Hypothalamus (tissue), 51 donors: ENCODE measurements at regions not wholly inside any gene's neighbourhood (a gene's known extent, or its start where the extent isn't known, plus 50 kb on each side); places are given as distances from the start of the nearest gene placed in this dataset.

Experiments
- DNase-seq, 51 donors: peaks; one replicate each; lab custom pipeline; 2025; lab: John Stamatoyannopoulos, UW

DNA sequence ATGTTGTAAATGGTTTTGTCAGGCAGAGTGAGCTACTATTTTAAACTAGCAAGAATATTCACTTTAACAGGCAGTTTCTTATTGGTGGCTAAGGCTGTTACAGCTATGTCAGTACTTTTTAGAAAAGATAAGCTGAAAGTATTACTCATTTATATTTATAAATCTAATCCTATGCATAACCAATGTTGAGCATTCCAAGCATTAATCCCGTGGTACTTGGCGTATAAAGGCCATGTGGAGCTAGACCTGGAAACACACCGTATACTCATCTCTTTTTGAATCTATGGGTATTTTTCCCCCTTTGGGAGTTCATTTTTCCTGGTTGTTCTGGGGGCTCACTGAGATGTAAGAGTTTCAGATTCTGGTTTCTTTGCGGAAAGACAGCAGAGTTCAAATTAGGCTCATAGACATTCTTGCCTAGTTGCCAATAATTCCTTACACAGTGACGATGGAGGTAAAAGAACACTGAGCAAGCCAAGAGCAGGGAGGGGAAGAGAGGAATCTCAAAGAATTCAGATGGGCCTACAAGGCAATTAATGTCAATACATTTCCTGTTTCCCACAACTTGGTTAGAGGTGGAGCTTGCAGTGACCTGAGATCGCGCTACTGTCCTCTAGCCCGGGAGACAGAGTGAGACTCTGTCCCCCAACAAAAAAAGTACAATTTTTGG is 211.5 kb downstream of the SOX4 start:
- no peak for DNase-seq

DNA sequence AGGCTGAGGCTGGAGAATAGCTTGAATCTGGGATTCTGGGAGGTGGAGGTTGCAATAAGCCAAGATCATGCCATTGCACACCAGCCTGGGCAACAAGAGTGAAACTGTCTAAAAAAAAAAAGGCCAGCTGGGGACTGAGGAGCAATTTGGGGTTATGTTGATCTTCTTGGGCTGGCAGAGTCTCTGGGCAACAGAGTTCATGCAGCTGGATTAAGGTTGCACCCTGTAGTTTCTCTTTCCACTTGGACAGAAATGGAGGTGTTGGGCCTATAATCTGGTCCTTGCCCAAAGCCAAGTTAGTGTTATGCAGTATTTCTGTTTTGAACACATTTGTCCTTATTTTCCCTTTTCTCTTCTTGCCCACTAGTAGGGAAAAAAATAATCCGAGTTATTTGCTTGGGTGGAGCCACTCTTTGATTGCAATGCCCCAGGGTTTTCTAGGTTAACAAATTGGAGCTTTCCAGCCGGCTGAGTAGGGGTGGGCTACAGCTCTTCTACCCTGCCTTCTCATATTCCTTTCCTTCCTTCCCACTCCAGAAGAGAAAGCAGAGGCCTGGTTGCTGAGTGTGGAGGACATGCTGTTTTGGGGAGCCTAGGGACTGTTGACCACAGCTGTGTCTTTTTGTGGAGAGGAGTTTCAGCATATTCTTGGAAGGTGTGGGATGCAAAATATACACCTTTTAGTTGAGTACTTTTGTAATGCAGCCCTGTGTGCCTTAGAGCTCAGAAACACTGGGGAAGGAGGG is 213.9 kb downstream of the SOX4 start:
- DNase-seq: peak in 1 of 51 donors; percentile 24

GRCh38 chr6:21808045-21808470 is 214.5 kb downstream of the SOX4 start:
- DNase-seq: peak in 1 of 51 donors; percentile 24

- DNase-seq: peak in 3 of 51 donors; percentile 1 to 4 (median 3)
Observed at GRCh38 chr6:21808551-21809242, 215.1 kb downstream of the SOX4 start.

GRCh38 chr6:21811484-21811883 is 217.9 kb downstream of the SOX4 start:
- DNase-seq: no peak

GRCh38 chr6:21816231-21816630 is 222.7 kb downstream of the SOX4 start:
- DNase-seq: no peak

GRCh38 chr6:21820442-21820841 is 226.9 kb downstream of the SOX4 start:
- DNase-seq: no peak

DNA sequence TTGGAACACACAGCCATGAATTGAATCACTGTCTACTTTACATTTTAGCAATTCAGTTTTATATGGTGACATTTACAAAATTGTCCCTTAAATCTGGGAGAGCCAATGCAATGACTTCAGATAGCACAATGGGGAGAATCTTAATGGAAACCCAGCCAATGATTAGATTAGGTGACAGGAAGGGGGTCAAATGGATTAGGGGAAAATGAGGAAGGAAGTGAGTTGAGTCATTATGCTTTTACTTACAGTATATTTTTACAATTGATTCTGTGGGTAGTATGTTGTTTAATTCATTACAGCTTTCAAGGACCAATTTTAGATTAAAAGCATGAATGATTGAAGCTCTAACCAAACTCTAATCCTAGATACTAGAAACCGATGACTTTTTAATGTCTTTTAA is 229.8 kb downstream of the SOX4 start:
- no peak for DNase-seq

DNA sequence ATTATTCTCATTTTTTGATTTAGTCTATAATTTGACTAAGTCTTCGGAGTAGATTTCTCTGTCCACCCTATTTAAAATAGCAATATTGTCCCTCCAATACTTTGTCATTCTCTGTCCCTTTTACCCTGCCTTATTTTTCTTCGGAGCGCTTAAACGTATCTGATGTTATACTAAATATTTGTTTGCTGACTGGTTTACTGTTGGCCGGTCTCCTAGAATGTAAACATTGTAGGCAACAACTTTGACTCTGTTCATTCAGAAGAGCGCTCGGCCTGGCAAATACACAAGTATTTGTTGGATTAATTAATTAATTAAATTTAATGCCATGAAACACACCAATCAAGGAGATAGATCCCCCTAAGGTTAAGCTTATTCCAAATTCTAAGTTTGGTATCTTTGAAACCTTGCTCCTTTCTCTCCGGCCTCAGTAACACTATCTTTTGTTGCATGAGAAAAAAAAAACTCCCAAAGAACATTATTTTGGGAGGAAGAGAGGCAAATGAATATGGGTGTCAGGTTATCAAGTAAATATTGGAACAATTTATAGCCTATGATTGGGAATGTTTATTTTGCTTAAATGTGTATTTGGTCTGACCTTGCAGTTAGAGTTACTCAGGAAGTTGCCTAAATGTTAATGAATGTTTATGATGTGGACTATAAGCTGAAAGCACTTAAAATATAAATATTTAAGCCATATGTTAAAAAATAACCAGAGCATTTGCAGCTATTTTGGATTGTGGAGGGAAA is 231.1 kb downstream of the SOX4 start:
- DNase-seq: no peak

- DNase-seq: no peak
Observed at GRCh38 chr6:21826023-21826422, 232.5 kb downstream of the SOX4 start.

DNA sequence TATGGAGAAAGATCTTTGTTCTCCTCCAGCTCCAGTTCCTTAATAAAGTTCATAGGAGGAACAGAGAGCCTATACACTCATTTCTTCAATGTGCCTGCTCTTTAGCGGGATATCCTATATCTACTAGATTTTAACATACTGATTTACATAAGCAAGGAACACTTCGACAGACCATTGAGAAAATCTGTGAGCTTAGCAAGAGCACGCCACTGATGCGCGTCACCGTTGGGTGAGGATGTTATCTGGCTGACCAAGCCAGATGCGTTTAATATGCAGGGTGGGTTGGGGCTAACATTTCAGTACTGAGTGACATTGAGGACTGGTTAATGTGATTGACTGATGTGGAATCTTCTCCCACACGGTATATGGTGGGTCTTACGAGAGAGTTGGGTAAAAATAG is 233.4 kb downstream of the SOX4 start:
- no peak for DNase-seq

GRCh38 chr6:21827425-21828202 is 234.1 kb downstream of the SOX4 start:
- no peak for DNase-seq

- DNase-seq: no peak
Observed at GRCh38 chr6:21828704-21829103, 235.2 kb downstream of the SOX4 start.

DNA sequence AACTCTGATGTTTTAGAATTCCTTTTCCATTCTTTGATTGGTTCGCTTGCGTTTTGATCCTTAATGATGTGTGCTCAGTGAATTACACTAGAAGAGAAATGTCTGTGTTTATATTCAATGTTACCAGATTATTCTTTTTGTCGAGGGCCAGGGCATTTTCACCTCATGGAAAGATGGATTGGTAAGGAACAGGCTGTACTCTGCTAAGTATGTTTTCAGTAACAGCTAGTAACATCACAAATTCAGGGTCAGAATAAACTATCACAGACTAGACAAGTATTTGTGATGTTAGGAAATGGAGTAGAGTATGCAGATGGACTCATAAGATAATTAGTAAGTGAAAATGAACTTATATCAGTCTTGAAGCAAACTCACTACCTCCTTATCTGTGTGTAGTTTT is 235.6 kb downstream of the SOX4 start:
- DNase-seq: no peak

DNA sequence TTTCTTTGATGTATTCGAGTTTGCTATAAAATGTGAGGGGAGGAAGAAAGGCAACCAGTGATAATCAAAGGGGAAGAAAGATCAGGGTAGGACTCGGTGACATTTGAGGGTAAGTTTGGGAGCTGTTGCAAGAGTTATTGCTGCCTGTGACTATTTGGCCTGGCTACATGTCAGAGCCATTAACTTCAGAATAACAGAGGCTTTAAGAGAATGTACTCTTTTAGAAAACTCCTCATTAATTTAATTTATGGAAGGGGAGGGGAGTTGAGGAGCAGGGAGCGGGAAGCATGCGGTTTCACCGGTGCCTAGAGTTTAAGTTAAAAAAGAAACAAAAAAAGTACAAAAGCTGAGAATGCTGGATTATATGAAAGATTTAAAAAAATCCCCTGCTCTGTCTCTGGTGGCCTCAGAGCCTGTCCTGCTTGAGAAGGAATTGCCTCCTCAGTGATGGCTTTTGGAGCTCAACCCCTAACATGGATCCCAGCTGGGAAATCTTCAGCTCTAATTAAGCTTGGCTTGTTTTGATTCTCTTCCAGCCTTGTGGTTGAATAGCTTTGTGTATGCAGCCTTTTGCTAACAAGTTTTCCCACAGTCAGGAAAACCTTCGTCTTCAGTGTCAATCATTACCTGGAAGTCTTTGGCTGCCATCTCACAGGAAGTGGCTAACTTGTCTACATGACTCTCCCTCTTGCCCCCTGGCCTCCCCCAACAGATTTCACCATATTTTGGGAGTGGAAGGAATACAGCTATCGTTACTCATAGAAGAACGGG is 238.2 kb downstream of the SOX4 start:
- no peak for DNase-seq

GRCh38 chr6:21836277-21836676 is 242.7 kb downstream of the SOX4 start:
- no peak for DNase-seq

- no peak for DNase-seq
Observed at GRCh38 chr6:21836772-21837425, 243.3 kb downstream of the SOX4 start.

- no peak for DNase-seq
Observed at GRCh38 chr6:21840428-21840827, 246.9 kb downstream of the SOX4 start.
